ENCODE measurements at regions not wholly inside any gene's neighbourhood (a gene's known extent, or its start where the extent isn't known, plus 50 kb on each side); places are given as distances from the start of the nearest gene placed in this dataset.

GRCh38 chr2:238593236-238593635 is 166.5 kb downstream of the ASB1 start:
- DNase-seq (ENCODE audit: extremely low read depth, low read depth), result no peak
- TF ChIP-seq CTCF (IDR thresholded peaks at IDR 0.05; ENCODE audit: low read depth, low read length, missing control alignments), result no peak
- no peak overlapping the region for H3K4me3 ChIP-seq (replicated peaks; ENCODE audit: low read depth, low read length)

GRCh38 chr2:238593678-238594077 is 167.0 kb downstream of the ASB1 start:
- no peak overlapping the region for H3K4me3 ChIP-seq (replicated peaks; ENCODE audit: low read depth, low read length)
- TF ChIP-seq CTCF (IDR thresholded peaks at IDR 0.05; ENCODE audit: low read depth, low read length, missing control alignments), result no peak
- DNase-seq (ENCODE audit: extremely low read depth, low read depth), result no peak

- no peak for DNase-seq (ENCODE audit: extremely low read depth, low read depth)
- H3K4me3 ChIP-seq (replicated peaks; ENCODE audit: low read depth, low read length), result no peak overlapping the region
- TF ChIP-seq CTCF (IDR thresholded peaks at IDR 0.05; ENCODE audit: low read depth, low read length, missing control alignments), result no peak
Observed at GRCh38 chr2:238594796-238595749, 168.3 kb downstream of the ASB1 start.

- TF ChIP-seq CTCF (IDR thresholded peaks at IDR 0.05; ENCODE audit: low read depth, low read length, missing control alignments), result no peak
- no peak for DNase-seq (ENCODE audit: extremely low read depth, low read depth)
- no peak overlapping the region for H3K4me3 ChIP-seq (replicated peaks; ENCODE audit: low read depth, low read length)
Observed at GRCh38 chr2:238595750-238596570, 169.2 kb downstream of the ASB1 start.

GRCh38 chr2:238596571-238597551 is 170.1 kb downstream of the ASB1 start:
- TF ChIP-seq CTCF (IDR thresholded peaks at IDR 0.05; ENCODE audit: low read depth, low read length, missing control alignments), result peak; percentile 5
- no peak overlapping the region for H3K4me3 ChIP-seq (replicated peaks; ENCODE audit: low read depth, low read length)
- DNase-seq (ENCODE audit: extremely low read depth, low read depth), result peak; percentile 98

Measured in HFF-Myc (cell line).